ENCODE measurements at regions not wholly inside any gene's neighbourhood (a gene's known extent, or its start where the extent isn't known, plus 50 kb on each side); places are given as distances from the start of the nearest gene placed in this dataset.
"Not testable (repeated sequence)": the region's sequence is repeated elsewhere in the genome, so short reads cannot be mapped to it uniquely, and the experiment has no call there.

DNA sequence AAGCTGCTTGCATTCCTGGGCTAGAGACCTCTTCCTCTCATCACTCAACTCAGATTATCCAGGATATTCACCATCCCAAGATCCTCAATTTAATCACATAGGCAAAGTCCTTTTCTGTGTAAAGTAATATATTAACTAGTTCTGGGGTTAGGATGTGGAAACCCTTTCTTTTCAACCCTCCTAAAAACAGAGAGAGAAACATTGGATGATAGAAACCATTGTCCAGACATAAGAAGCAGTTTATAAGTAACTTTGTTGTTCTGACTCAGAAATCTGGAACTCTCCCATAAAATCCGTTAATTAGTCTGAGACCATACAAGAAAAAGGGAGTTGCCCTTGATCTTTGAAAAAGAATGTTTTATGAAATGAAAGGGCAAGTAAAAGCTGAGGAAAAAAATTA is 817.1 kb upstream of the CDH9 start:
- no peak for DNase-seq

DNA sequence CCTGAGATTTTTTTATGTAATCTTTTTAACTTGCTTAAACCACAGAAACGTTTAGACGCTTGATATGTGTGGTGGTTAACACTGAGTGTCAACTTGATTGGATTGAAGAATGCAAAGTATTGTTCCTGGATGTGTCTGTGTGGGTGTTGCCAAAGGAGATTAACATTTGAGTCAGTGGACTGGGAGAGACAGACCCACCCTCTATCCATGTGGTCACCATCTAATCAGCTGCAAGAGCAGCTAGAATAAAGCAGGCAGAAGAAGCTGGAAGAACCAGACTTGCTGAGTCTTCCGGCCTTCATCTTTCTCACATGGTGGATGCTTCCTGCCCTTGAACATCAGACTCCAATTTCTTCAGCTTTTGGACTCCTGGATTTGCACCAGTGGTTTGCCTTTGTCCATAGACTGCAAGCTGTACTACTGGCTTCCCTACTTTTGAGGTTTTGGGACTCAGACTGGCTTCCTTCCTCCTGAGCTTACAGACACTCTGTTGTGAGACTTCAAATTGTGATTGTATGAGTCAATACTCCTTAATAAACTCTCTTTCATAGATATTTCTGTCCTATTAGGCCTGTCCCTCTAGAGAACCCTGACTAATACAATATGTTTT is 816.0 kb upstream of the CDH9 start:
- no peak for DNase-seq

- DNase-seq = no peak
These were observed 806.9 kb upstream of the CDH9 start for GRCh38 chr5:27845248-27845647.

DNA sequence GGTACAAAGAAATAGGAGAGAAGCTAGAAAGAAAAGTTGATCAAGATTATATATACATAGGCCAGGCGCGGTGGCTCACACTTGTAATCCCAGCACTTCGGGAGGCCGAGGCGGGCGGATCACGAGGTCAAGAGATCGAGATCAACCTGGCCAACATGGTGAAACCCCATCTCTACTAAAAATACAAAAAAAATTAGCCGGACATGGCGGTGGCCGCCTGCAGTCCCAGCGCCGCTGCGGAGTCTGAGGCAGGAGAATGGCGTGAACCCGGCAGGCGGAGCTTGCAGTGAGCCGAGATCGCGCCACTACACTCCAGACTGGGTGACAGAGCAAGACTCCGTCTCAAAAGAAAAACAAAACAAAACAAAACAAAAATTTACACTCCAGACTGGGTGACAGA is 798.3 kb upstream of the CDH9 start:
- not testable (repeated sequence) for DNase-seq

GRCh38 chr5:27832886-27833285 is 794.5 kb upstream of the CDH9 start:
- no peak for DNase-seq

DNA sequence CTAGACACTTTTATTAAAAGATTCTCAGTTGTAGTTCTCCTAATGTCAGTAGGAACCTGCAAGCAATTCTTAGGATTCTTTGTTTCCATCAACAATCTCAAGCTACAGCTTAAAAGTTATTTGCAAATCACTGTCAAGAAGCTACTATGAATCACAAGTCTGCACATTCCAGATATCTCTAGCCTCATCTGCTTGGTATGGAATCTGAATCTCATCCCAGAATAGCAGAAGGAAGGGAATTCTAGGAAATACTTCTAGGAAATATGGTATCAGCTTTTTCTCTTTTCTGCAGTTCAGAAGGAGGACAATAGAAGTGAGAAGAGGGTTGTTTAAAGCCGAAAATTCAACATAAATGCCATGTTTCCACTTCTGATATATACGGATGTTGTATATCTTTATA is 792.2 kb upstream of the CDH9 start:
- DNase-seq = no peak

GRCh38 chr5:27821681-27822080 is 783.3 kb upstream of the CDH9 start:
- no peak for DNase-seq

DNA sequence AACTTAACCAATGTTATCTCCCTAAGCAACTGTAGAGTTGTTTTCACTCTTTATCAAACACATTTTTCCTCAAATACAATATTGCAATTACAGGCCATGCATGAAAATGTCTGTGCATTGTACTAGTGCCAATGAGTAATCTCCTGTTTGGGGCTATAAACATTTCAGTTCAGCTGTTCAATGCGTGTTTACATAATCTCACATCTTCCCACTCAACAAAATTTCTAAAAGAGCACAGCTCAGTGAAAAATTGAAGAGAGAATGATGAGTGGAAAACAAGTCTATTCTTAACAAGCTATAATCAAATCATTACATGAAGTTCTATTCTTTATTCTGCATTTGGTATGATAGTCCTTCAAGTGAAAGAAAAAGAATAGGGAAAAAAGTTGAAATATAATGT is 780.5 kb upstream of the CDH9 start:
- no peak for DNase-seq

DNA sequence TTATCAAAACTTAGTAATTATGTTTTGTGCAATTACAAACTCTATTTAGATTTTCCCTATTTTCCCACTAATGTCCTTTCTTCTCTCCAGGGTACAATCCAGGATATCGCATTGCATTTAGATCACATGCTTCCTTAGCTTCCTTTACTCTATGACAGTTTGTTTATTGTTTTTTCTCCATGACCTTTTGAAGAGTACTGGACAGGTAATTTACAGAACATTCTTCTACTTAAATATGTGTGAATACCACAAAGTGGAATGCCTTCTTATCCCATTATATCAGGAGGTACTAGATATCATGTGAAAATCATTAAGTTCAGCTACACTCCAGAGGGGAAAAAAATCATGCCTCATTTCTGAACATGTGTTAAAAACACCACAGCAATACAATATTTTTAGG is 776.6 kb upstream of the CDH9 start:
- DNase-seq = no peak

- no peak for DNase-seq
These were observed 775.9 kb upstream of the CDH9 start for GRCh38 chr5:27814286-27814685.

GRCh38 chr5:27810458-27810857 is 772.1 kb upstream of the CDH9 start:
- no peak for DNase-seq

- DNase-seq = no peak
These were observed 758.8 kb upstream of the CDH9 start for GRCh38 chr5:27797220-27797619.

- no peak for DNase-seq
These were observed 749.8 kb upstream of the CDH9 start for GRCh38 chr5:27788184-27788583.

DNA sequence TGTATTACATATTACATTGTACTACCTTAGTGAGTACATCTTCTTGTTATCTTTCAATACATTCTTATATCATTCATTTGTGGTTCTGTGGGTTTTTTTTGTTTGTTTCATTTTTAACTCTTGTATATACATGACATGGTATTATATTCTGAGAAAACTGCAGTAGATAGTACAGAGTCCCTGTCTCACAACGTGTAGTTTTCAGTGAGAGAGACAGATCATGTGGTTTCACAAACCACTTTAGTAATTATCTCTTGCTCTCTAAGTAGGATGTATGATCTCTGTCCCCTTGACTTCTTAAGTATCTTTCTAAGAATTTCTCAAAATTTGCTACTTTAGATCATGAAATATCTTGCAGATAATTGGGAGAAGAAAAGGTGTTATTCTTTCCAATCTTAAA is 745.9 kb upstream of the CDH9 start:
- DNase-seq = no peak

DNA sequence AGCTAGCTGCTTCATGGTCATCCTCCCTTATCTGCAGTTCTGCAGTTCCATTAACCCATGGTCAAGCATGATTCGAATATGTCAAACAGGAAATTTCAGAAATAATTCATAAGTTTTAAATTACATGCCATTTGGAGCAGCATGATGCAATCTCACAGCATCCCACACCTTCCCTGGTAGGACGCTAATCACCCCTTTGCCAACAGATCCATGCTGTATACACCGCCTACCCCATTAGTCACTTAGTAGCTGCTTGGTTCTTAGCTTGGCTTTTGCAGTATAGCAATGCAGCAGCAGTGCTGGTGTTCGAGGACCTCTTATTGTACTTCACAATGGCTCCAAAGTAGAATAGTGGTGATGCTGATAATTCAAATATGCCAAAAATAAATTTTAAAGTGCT is 739.7 kb upstream of the CDH9 start:
- DNase-seq = no peak

DNA sequence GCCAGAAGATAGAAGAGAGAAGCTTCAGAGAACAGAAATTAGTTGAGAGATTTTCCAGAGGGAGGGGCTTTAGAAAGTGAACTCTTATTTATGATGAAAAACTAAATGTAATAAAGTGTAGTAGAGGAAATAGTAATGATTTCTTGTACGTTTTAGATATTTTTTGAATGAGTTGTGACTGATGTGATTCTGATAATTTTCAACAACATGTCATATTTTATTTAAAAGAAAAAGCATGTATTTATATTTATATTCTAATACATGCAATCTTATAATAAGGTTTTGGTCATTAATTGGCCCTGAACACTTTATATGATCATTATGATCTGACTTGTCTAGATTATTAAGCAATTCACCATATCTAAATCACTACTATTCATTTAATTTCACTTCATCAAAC is 735.2 kb upstream of the CDH9 start:
- no peak for DNase-seq

DNA sequence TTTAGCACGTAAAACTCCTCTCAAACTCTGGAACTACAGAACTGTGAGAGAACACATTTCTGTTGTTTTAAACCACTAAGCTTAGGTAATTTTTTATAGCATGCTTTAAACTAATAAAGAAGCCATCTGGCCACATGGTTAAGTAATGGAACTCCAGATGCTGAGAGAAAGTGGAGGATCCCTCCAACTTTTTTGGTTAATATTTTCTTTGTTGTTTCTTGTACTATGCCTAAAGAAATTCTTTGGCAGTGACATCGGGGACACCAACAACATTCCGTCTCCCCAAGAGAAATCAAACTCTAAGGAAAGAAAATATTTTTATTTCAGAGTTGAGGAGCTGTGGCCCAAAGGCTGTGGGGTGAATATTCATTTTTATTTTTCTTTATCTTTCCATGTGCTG is 734.8 kb upstream of the CDH9 start:
- no peak for DNase-seq

GRCh38 chr5:27769748-27770402 is 731.5 kb upstream of the CDH9 start:
- no peak for DNase-seq

DNA sequence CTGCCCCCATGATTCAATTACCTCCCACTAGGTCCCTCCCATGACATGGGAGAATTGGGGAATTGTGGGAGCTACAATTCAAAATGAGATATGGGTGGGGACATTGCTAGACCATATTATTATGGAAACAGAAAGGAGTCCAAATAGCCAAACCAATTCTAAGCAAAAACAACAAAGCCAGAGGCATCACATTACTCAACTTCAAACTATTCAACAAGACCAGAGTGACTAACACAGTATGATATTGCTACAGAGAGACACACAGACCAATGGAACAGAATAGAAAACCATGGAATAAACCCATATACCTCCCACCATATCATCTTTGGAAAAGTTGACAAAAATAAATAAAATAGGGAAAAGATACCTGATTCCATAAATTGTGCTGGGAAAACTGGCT is 710.5 kb upstream of the CDH9 start:
- DNase-seq = no peak

DNA sequence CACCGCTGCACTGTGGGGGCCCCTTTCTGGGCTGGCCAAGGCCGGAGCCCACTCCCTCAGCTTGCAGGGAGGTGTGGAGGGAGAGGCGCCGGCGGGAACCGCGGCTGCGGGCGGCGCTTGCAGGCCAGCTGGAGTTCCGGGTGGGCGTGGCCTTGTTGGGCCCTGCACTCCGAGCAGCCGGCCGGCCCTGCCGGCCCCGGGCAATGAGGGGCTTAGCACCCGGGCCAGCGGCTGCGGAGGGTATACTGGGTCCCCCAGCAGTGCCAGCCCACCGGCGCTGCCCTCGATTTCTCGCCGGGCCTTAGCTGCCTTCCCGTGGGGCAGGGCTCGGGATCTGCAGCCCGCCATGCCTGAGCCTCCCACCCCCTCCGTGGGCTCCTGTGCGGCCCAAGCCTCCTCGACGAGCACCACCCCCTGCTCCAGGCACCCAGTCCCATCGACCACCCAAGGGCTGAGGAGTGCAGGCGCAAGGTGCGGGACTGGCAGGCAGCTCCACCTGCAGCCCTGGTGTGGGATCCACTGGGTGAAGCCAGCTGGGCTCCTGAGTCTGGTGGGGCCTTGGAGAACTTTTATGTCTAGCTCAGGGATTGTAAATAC is 705.1 kb upstream of the CDH9 start:
- DNase-seq = not testable (repeated sequence)

DNA sequence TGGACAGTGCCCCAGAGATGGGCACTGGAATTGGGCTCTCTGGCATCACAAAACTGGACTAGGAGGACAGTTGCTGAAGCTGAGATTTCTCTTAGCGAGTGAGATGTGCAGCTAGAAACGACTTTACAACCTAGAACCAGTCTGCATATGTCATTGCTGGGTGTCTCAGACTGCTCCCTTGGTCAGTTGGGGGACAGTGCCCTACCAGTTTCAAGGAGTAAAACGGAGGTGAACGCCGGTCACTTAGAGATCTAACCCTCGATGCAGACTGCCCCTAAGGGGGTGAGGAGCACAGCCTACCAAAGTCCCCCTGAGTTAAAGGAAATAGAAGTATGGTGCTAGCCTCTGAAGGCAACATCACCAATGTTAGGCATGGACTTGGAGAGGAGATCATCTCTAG is 704.4 kb upstream of the CDH9 start:
- DNase-seq = no peak

- no peak for DNase-seq
These were observed 696.5 kb upstream of the CDH9 start for GRCh38 chr5:27734838-27735237.

GRCh38 chr5:27733237-27733636 is 694.9 kb upstream of the CDH9 start:
- no peak for DNase-seq

GRCh38 chr5:27727254-27727653 is 688.9 kb upstream of the CDH9 start:
- DNase-seq = no peak

DNA sequence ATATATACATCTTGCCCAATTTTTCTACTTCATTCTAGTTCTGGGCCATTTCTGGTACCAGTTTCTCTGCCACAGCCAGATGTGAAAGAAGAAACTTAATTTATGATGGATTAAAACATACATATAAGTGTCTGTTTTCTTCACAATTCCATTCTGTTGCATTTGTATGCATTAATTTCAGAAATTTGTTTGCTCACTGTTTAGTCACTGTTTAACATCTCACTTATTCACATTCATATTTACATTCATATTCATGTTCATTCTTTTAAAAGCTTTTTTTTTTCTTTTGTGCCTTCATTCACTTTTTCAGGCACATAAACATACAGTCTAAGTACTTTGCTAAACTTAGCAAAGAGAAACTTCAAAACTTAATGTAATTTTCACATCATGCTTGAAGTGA is 684.0 kb upstream of the CDH9 start:
- DNase-seq = no peak

Data from dermis blood vessel endothelial cell (primary cell).